ENCODE measurements at regions not wholly inside any gene's neighbourhood (a gene's known extent, or its start where the extent isn't known, plus 50 kb on each side); places are given as distances from the start of the nearest gene placed in this dataset.

DNA sequence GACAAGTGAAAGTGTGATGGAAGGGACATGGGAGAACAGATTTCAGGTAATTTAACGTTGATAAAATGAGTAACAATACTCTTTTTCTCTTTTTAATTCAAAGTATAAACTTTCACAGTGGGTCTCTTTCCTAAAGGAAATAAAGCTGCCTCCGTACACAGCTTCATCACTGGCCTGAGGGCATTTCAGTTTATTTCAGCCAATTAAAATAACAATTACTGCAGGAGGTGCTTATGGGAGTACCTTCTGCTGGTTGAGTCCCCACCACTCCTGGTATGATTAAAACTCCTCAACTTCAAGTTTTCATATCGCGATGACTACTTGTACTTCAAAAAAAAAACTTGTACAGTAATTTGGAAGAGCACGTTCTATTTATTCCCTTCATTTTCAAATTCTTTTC is 1845.9 kb downstream of the MAT2B start:
- no TSS peak for BruUV-seq (replicated peaks)
- Histone ChIP-seq H3K4me1 (ENCODE audit: insufficient read depth, low read length, poor library complexity, severe bottlenecking) (no peaks in the 10 kb centered on the region), H3K4me2 (ENCODE audit: low read length) (no peak overlapping the region), H3K27ac (ENCODE audit: low read depth, low read length, poor library complexity, severe bottlenecking) (no peak overlapping the region), H2AFZ (ENCODE audit: low read length) (no peak overlapping the region), H3K4me3 (ENCODE audit: low read depth, low read length, poor library complexity, severe bottlenecking) (no peak overlapping the region), H3K9me3 (ENCODE audit: low read length) (no peaks in the 10 kb centered on the region), H3K79me2 (ENCODE audit: insufficient read depth, low read depth, low read length) (no peaks in the 10 kb centered on the region), H3K36me3 (ENCODE audit: insufficient read depth, low read length) (no peaks in the 10 kb centered on the region), H3K9me2 (ENCODE audit: insufficient read depth, low read length) (no peaks in the 10 kb centered on the region), H4K20me1 (ENCODE audit: insufficient read depth, low read length) (no peaks in the 10 kb centered on the region)
- intact Hi-C loops (cut with micrococcal nuclease; ENCODE audit: unreplicated experiment), result no loop called here
- ChIA-PET CTCF (ENCODE audit: unreplicated experiment) (no interaction called here), POLR2A (interaction anchor here (0.7 kb wide), 1 partner anchor 82 kb away, joined by 3 read pairs; no protein-coding TSS in a partner anchor)
- DNase-seq (ENCODE audit: low spot score), result no peak
- TF ChIP-seq, protein P1, sequence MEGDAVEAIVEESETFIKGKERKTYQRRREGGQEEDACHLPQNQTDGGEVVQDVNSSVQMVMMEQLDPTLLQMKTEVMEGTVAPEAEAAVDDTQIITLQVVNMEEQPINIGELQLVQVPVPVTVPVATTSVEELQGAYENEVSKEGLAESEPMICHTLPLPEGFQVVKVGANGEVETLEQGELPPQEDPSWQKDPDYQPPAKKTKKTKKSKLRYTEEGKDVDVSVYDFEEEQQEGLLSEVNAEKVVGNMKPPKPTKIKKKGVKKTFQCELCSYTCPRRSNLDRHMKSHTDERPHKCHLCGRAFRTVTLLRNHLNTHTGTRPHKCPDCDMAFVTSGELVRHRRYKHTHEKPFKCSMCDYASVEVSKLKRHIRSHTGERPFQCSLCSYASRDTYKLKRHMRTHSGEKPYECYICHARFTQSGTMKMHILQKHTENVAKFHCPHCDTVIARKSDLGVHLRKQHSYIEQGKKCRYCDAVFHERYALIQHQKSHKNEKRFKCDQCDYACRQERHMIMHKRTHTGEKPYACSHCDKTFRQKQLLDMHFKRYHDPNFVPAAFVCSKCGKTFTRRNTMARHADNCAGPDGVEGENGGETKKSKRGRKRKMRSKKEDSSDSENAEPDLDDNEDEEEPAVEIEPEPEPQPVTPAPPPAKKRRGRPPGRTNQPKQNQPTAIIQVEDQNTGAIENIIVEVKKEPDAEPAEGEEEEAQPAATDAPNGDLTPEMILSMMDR (conservative IDR thresholded peaks at IDR 0.05; ENCODE audit: low read length), result no peak
- no peak for TF ChIP-seq EZH2phosphoT487 (IDR thresholded peaks at IDR 0.05; ENCODE audit: borderline replicate concordance, low read depth, low read length)

DNA sequence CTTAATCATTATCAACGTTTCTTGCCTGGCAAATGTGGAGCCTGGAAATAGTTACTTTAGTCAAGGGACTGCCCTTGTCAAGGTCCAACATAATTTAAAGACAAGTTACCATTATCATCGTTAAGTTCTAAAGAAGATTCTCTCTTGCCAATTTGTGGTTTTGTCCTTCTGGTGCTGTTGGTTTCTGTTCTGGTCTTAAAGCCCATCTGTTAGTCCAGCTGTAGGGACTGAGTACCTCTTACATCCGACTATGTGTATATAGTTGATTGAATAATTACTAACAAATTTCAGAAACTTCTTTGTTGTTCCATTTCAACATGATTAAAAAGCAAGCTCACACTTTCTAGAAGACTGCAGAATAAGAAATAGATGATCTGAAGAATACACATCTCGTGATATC is 1854.9 kb downstream of the MAT2B start:
- Histone ChIP-seq H3K4me3 (ENCODE audit: low read depth, low read length, poor library complexity, severe bottlenecking) (no peak overlapping the region), H3K79me2 (ENCODE audit: insufficient read depth, low read depth, low read length) (no peaks in the 10 kb centered on the region), H4K20me1 (ENCODE audit: insufficient read depth, low read length) (no peaks in the 10 kb centered on the region), H3K9me3 (ENCODE audit: low read length) (no peaks in the 10 kb centered on the region), H3K36me3 (ENCODE audit: insufficient read depth, low read length) (no peaks in the 10 kb centered on the region), H2AFZ (ENCODE audit: low read length) (no peak overlapping the region), H3K27ac (ENCODE audit: low read depth, low read length, poor library complexity, severe bottlenecking) (no peak overlapping the region), H3K4me1 (ENCODE audit: insufficient read depth, low read length, poor library complexity, severe bottlenecking) (no peaks in the 10 kb centered on the region), H3K4me2 (ENCODE audit: low read length) (no peak overlapping the region), H3K9me2 (ENCODE audit: insufficient read depth, low read length) (no peaks in the 10 kb centered on the region)
- no peak for TF ChIP-seq EZH2phosphoT487 (IDR thresholded peaks at IDR 0.05; ENCODE audit: borderline replicate concordance, low read depth, low read length)
- TF ChIP-seq, protein P1 (conservative IDR thresholded peaks at IDR 0.05; ENCODE audit: low read length), result no peak
- DNase-seq (ENCODE audit: low spot score), result no peak
- BruUV-seq (replicated peaks), result no TSS peak
- POLR2A ChIA-PET, result no interaction called here
- CTCF ChIA-PET (ENCODE audit: unreplicated experiment), result no interaction called here
- intact Hi-C loops (cut with micrococcal nuclease; ENCODE audit: unreplicated experiment), result no loop called here

DNA sequence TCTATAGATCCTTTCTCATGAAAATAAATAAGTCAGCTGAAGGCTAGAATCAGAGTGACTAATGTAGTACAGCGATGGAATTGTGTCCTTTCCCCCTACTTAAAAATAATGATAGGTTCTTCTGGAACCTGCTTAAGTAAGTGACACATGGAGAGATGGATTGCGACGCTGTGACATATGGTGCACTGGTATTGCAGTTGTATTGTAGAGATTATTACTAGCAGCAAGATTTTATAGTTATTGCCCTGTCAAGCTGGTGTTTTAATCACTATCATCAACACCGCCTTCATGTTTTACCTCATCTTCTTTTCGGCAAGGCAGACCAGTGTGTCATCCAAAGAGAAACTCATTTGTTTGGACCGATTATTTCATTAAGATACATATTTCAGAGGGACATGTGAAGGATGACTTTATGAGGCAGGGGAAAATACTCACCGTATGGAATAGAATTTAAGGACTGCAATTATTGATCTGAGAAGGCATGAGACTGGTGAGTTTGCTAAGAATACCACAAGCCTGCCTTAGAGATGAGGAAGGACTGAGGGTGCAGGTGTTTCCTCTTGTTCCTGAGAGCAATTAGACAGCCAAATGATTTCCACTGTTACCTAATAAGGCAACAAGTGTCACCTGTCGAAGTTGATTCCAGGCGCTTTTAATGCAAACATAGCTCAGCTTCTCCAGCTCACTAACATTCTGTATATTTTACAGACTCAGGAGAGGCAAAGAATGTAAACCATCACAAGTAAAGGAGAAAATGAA is 1855.5 kb downstream of the MAT2B start:
- H3K4me3 ChIP-seq (ENCODE audit: low read depth, low read length, poor library complexity, severe bottlenecking), result no peak overlapping the region
- no peaks in the 10 kb centered on the region for H3K4me1 ChIP-seq (ENCODE audit: insufficient read depth, low read length, poor library complexity, severe bottlenecking)
- H3K9me3 ChIP-seq (ENCODE audit: low read length), result no peaks in the 10 kb centered on the region
- H2AFZ ChIP-seq (ENCODE audit: low read length), result no peak overlapping the region
- BruUV-seq (replicated peaks), result no TSS peak
- DNase-seq (ENCODE audit: low spot score), result no peak
- no peak overlapping the region for H3K27ac ChIP-seq (ENCODE audit: low read depth, low read length, poor library complexity, severe bottlenecking)
- TF ChIP-seq, protein P1 (conservative IDR thresholded peaks at IDR 0.05; ENCODE audit: low read length), result no peak
- TF ChIP-seq EZH2phosphoT487 (IDR thresholded peaks at IDR 0.05; ENCODE audit: borderline replicate concordance, low read depth, low read length), result no peak
- no peaks in the 10 kb centered on the region for H3K36me3 ChIP-seq (ENCODE audit: insufficient read depth, low read length)
- H3K4me2 ChIP-seq (ENCODE audit: low read length), result no peak overlapping the region
- intact Hi-C loops (cut with micrococcal nuclease; ENCODE audit: unreplicated experiment), result no loop called here
- H4K20me1 ChIP-seq (ENCODE audit: insufficient read depth, low read length), result no peaks in the 10 kb centered on the region
- POLR2A ChIA-PET, result interaction anchor here (0.5 kb wide), 1 partner anchor 20 kb away, joined by 4 read pairs; no protein-coding TSS in a partner anchor
- H3K79me2 ChIP-seq (ENCODE audit: insufficient read depth, low read depth, low read length), result no peaks in the 10 kb centered on the region
- CTCF ChIA-PET (ENCODE audit: unreplicated experiment), result no interaction called here
- H3K9me2 ChIP-seq (ENCODE audit: insufficient read depth, low read length), result no peaks in the 10 kb centered on the region
